GM12878 (cell line): ENCODE measurements at regions not wholly inside any gene's neighbourhood (a gene's known extent, or its start where the extent isn't known, plus 50 kb on each side); places are given as distances from the start of the nearest gene placed in this dataset.

Experiments used
- ATAC-seq: fragments of 200-7000 bp; cut with Tn5 transposase; 3 replicates; pipeline ENCODE4 v1.9.1; 2020; ENCODE audit warnings: mild to moderate bottlenecking, moderate library complexity
- BruUV-seq: library from RNA; stranded (reverse); fragments of 400-500 nt; replicated peaks from 2 replicates; lab custom pipeline; 2021; lab: Mats Ljungman, UMichigan
- CTCF ChIA-PET: fragments of 300-600 bp; sonication (Branson Sonifier 250); formaldehyde crosslinking; extraction: SDS; loops from one replicate; lab custom pipeline; 2021; ENCODE audit warnings: inconsistent platforms; lab: Yijun Ruan, JAX
- POLR2A ChIA-PET: fragments of 350-600 bp; formaldehyde crosslinking; extraction: SDS; loops from one replicate; lab custom pipeline; 2021; ENCODE audit warnings: inconsistent platforms; lab: Charles Lee
- RAD21 ChIA-PET: fragments of 300-600 bp; sonication (Branson Sonifier 250); formaldehyde crosslinking; loops from one replicate; lab custom pipeline; 2023; ENCODE audit warnings: antibody characterized with exemption; ENCODE audit not compliant: unreplicated experiment; lab: Charles Lee
- SMC1A ChIA-PET: fragments of 300-600 bp; sonication (Branson Sonifier 250); formaldehyde crosslinking; loops from one replicate; lab custom pipeline; 2023; ENCODE audit not compliant: unreplicated experiment, uncharacterized antibody; lab: Charles Lee
- DNase-seq: peaks from one replicate; pipeline ENCODE4 v3.0.0-alpha.2; 2011; ENCODE audit warnings: low read depth, low spot score
- FAIRE-seq: peaks from 3 replicates; lab custom pipeline; 2011; peaks lifted over from hg19 to GRCh38; lab: Jason Lieb, UNC
- H2AFZ ChIP-seq: 2 replicates; pipeline ENCODE4 v1.6.0; 2011; ENCODE audit warnings: low read depth, low read length, control low read depth; ENCODE audit not compliant: control insufficient read depth
- H3K27ac ChIP-seq: 2 replicates; pipeline ENCODE4 v1.5.1; 2011; ENCODE audit warnings: control low read depth; ENCODE audit not compliant: control insufficient read depth, insufficient read depth
- H3K27me3 ChIP-seq, 2 experiments: replicated peaks in 1 of 2; 2 replicates each; pipeline versions ENCODE4 v1.6.0 to v1.6.1; 2011; ENCODE audit warnings: low read length in 1 of 2; ENCODE audit not compliant: control insufficient read depth in 2 of 2, insufficient read depth in 2 of 2
- H3K36me3 ChIP-seq, 2 experiments: 2 replicates each; pipeline ENCODE4 v1.5.1; 2011; ENCODE audit warnings: low read length in 1 of 2; ENCODE audit not compliant: control insufficient read depth in 2 of 2, insufficient read depth in 2 of 2
- H3K4me1 ChIP-seq: 2 replicates; pipeline ENCODE4 v1.6.1; 2011; ENCODE audit warnings: mild to moderate bottlenecking, low read length, moderate library complexity, mixed read lengths; ENCODE audit not compliant: control insufficient read depth, insufficient read depth
- H3K4me2 ChIP-seq: 2 replicates; pipeline ENCODE4 v1.6.0; 2011; ENCODE audit warnings: control low read depth; ENCODE audit not compliant: control insufficient read depth, insufficient read depth
- H3K4me3 ChIP-seq: fragments of 200-600 bp; sonication (generic); 2 replicates; pipeline ENCODE4 v1.5.1; 2016
- H3K79me2 ChIP-seq: 2 replicates; pipeline ENCODE4 v1.6.0; 2011; ENCODE audit warnings: low read length; ENCODE audit not compliant: control insufficient read depth, insufficient read depth
- H3K9ac ChIP-seq: 2 replicates; pipeline ENCODE4 v1.8.0; 2011; ENCODE audit warnings: low read length, control low read depth, mixed read lengths; ENCODE audit not compliant: control insufficient read depth, insufficient read depth
- H3K9me3 ChIP-seq: replicated peaks from 3 replicates; pipeline ENCODE4 v1.5.1; 2011; ENCODE audit warnings: mild to moderate bottlenecking, low read length; ENCODE audit not compliant: control insufficient read depth, insufficient read depth
- H4K20me1 ChIP-seq: 2 replicates; pipeline ENCODE4 v1.6.0; 2011; ENCODE audit not compliant: control insufficient read depth, insufficient read depth
- BACH1 ChIP-seq: fragments of 450-650 bp; IDR thresholded peaks from 2 replicates; pipeline ENCODE4 v1.6.1; 2017; ENCODE audit warnings: mild to moderate bottlenecking, borderline replicate concordance
- EGR1 ChIP-seq, 2 experiments: IDR thresholded peaks; 1 replicate in 1 of 2; 2 replicates in 1 of 2; pipeline ENCODE4 v1.6.1; 2011 to 2012; ENCODE audit warnings: low read depth in 2 of 2, low read length in 2 of 2, borderline replicate concordance in 1 of 2, mild to moderate bottlenecking in 1 of 2, moderate library complexity in 1 of 2
- WGBS: methylation state at CpG from one replicate; pipeline ENCODE4 v1.1.6; 2016; ENCODE audit warnings: low lambda C conversion rate; ENCODE audit not compliant: insufficient replicate concordance, insufficient coverage; ENCODE audit errors: missing lambda C conversion rate; 5-methylcytosine and 5-hydroxymethylcytosine counted together
- in situ Hi-C: fragments of 300-500 bp; cut with MboI; formaldehyde crosslinking; loops from 9 replicates; pipeline ENCODE4 v1.14.3; 2018; ENCODE audit warnings: mixed read lengths
- intact Hi-C: fragments of 100-400 bp; cut with micrococcal nuclease; formaldehyde crosslinking; loops from one replicate; pipeline ENCODE4 v1.14.2; 2022; ENCODE audit not compliant: unreplicated experiment
- TF ChIP-seq, protein P1 (sequence below): IDR thresholded peaks from 2 replicates; pipeline ENCODE4 v1.6.1; 2011; ENCODE audit warnings: mild to moderate bottlenecking, low read depth, low read length, moderate library complexity; ENCODE audit not compliant: insufficient replicate concordance

GRCh38 chrX:80602036-80602860, 182.0 kb downstream of the TENT5D start:
- no peak overlapping the region for H3K4me3 ChIP-seq
- RAD21 ChIA-PET = no interaction called here
- H3K4me1 ChIP-seq = no peaks in the 10 kb centered on the region
- FAIRE-seq (no peak), DNase-seq (no peak), ATAC-seq (no peak)
- no peak overlapping the region for H3K4me2 ChIP-seq
- H4K20me1 ChIP-seq = no peaks in the 10 kb centered on the region
- WGBS = 22% methylated on average over 7 of the region's 7 CpGs
- SMC1A ChIA-PET = no interaction called here
- intact Hi-C loops (no loop called here), in situ Hi-C loops (no loop called here)
- no TSS peak for BruUV-seq
- no peak overlapping the region for H2AFZ ChIP-seq
- no peaks in the 10 kb centered on the region for H3K9me3 ChIP-seq
- H3K79me2 ChIP-seq = no peaks in the 10 kb centered on the region
- TF ChIP-seq, protein P1, sequence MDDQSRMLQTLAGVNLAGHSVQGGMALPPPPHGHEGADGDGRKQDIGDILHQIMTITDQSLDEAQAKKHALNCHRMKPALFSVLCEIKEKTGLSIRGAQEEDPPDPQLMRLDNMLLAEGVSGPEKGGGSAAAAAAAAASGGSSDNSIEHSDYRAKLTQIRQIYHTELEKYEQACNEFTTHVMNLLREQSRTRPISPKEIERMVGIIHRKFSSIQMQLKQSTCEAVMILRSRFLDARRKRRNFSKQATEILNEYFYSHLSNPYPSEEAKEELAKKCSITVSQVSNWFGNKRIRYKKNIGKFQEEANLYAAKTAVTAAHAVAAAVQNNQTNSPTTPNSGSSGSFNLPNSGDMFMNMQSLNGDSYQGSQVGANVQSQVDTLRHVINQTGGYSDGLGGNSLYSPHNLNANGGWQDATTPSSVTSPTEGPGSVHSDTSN = no peak
- TF ChIP-seq BACH1 = no peak
- no peak for TF ChIP-seq EGR1 (IDR thresholded peaks at IDR 0.05; ENCODE audit: borderline replicate concordance in 1 of 2, low read depth in 2 of 2, low read length in 2 of 2)
- no peak overlapping the region for H3K27ac ChIP-seq
- POLR2A ChIA-PET = no interaction called here
- no peak overlapping the region for H3K9ac ChIP-seq
- CTCF ChIA-PET = no interaction called here
- no peaks in the 10 kb centered on the region for H3K27me3 ChIP-seq
- no peaks in the 10 kb centered on the region for H3K36me3 ChIP-seq
